GM23338 (cell line): ENCODE measurements at regions not wholly inside any gene's neighbourhood (a gene's known extent, or its start where the extent isn't known, plus 50 kb on each side); places are given as distances from the start of the nearest gene placed in this dataset.

Experiments used
- ATAC-seq: fragments of 200-7000 bp; cut with Tn5 transposase; 3 replicates; pipeline ENCODE4 v1.9.1; 2020
- DNase-seq: peaks from one replicate; pipeline ENCODE4 v3.0.0-alpha.2; 2015; ENCODE audit warnings: low spot score
- H2AFZ ChIP-seq: fragments of 200-600 bp; sonication (generic); 2 replicates; pipeline ENCODE4 v1.8.0; 2016; ENCODE audit warnings: antibody characterized with exemption, mild to moderate bottlenecking, moderate library complexity
- H3F3A ChIP-seq: fragments of 200-600 bp; sonication (generic); replicated peaks from 2 replicates; pipeline ENCODE4 v1.8.0; 2017; ENCODE audit warnings: antibody characterized with exemption, mixed run types, low read depth
- H3K27ac ChIP-seq: fragments of 200-600 bp; sonication (generic); 2 replicates; pipeline ENCODE4 v1.6.1; 2016; ENCODE audit warnings: low read depth
- H3K27me3 ChIP-seq: fragments of 200-600 bp; sonication (generic); 2 replicates; pipeline ENCODE4 v1.8.0; 2016; ENCODE audit warnings: mild to moderate bottlenecking, mixed run types, moderate library complexity; ENCODE audit not compliant: insufficient read depth
- H3K36me3 ChIP-seq: fragments of 200-600 bp; sonication (generic); 2 replicates; pipeline ENCODE4 v1.8.0; 2016; ENCODE audit warnings: mild to moderate bottlenecking; ENCODE audit not compliant: insufficient read depth
- H3K4me1 ChIP-seq: fragments of 200-600 bp; sonication (generic); 2 replicates; pipeline ENCODE4 v1.8.0; 2016; ENCODE audit warnings: mild to moderate bottlenecking, moderate library complexity; ENCODE audit not compliant: insufficient read depth
- H3K4me2 ChIP-seq: fragments of 200-600 bp; sonication (generic); 2 replicates; pipeline ENCODE4 v1.7.1; 2017; ENCODE audit warnings: mixed run types
- H3K4me3 ChIP-seq: fragments of 200-600 bp; sonication (generic); 2 replicates; pipeline ENCODE4 v1.6.1; 2016; ENCODE audit warnings: mixed run types
- H3K79me2 ChIP-seq: fragments of 200-600 bp; sonication (generic); replicated peaks from 2 replicates; pipeline ENCODE4 v1.8.0; 2017; ENCODE audit warnings: mild to moderate bottlenecking; ENCODE audit not compliant: insufficient read depth
- H3K9me2 ChIP-seq: fragments of 200-600 bp; sonication (generic); 2 replicates; pipeline ENCODE4 v1.8.0; 2017; ENCODE audit not compliant: insufficient read depth
- H4K20me1 ChIP-seq: fragments of 200-600 bp; sonication (generic); replicated peaks from 2 replicates; pipeline ENCODE4 v1.8.0; 2017; ENCODE audit warnings: mild to moderate bottlenecking; ENCODE audit not compliant: insufficient read depth
- H3K27ac Mint-ChIP-seq: 2 replicates; pipeline ENCODE4 v1.8.0; 2020; ENCODE audit warnings: inconsistent platforms, mild to moderate bottlenecking, moderate library complexity, mixed read lengths
- H3K27me3 Mint-ChIP-seq: 3 replicates; pipeline ENCODE4 v1.8.0; 2022; ENCODE audit warnings: low read depth, mild to moderate bottlenecking, moderate library complexity, mixed read lengths, inconsistent platforms; ENCODE audit not compliant: insufficient read depth, poor library complexity
- H3K36me3 Mint-ChIP-seq: 3 replicates; pipeline ENCODE4 v1.8.0; 2021; ENCODE audit warnings: low read depth, mild to moderate bottlenecking, inconsistent platforms, moderate library complexity, mixed read lengths
- H3K4me1 Mint-ChIP-seq: 3 replicates; pipeline ENCODE4 v1.8.0; 2020; ENCODE audit warnings: mild to moderate bottlenecking, inconsistent platforms, mixed read lengths
- H3K4me3 Mint-ChIP-seq: 3 replicates; pipeline ENCODE4 v1.8.0; 2021; ENCODE audit warnings: moderate library complexity, mild to moderate bottlenecking, inconsistent platforms, mixed read lengths
- H3K9me3 Mint-ChIP-seq: 3 replicates; pipeline ENCODE4 v1.8.0; 2020; ENCODE audit warnings: moderate library complexity, mild to moderate bottlenecking, inconsistent platforms, mixed read lengths
- EZH2 ChIP-seq: fragments of 200-600 bp; sonication (generic); IDR thresholded peaks from one replicate; pipeline ENCODE4 v1.8.0; 2017; ENCODE audit warnings: antibody characterized with exemption, mild to moderate bottlenecking, low read depth; ENCODE audit not compliant: unreplicated experiment
- EZH2phosphoT487 ChIP-seq: fragments of 200-600 bp; sonication (generic); IDR thresholded peaks from one replicate; pipeline ENCODE4 v1.8.1; 2018; ENCODE audit warnings: antibody characterized with exemption; ENCODE audit not compliant: unreplicated experiment
- POLR2AphosphoS5 ChIP-seq: IDR thresholded peaks from 2 replicates; pipeline ENCODE4 v1.6.1; 2016; ENCODE audit warnings: antibody characterized with exemption, low read depth
- STAT1 ChIP-seq: IDR thresholded peaks from one replicate; pipeline ENCODE4 v1.6.1; 2016; ENCODE audit warnings: antibody characterized with exemption; ENCODE audit not compliant: unreplicated experiment
- ZNF114 ChIP-seq: fragments of 250-450 bp; sonication (Bioruptor Pico); IDR thresholded peaks from 2 replicates; pipeline ENCODE4 v1.5.0; 2020; ENCODE audit warnings: mild to moderate bottlenecking, moderate library complexity
- ZNF331 ChIP-seq: fragments of 250-450 bp; sonication (Bioruptor Pico); IDR thresholded peaks from 2 replicates; pipeline ENCODE4 v1.5.0; 2020; ENCODE audit warnings: low read depth, mild to moderate bottlenecking, moderate library complexity
- TF ChIP-seq, protein P1 (sequence below): IDR thresholded peaks from one replicate; pipeline ENCODE4 v1.6.1; 2018; ENCODE audit warnings: antibody characterized with exemption; ENCODE audit not compliant: unreplicated experiment
- TF ChIP-seq, protein P2 (sequence below): fragments of 250-450 bp; sonication (Bioruptor Pico); IDR thresholded peaks from 2 replicates; pipeline ENCODE4 v1.5.0; 2020; ENCODE audit warnings: mild to moderate bottlenecking, moderate library complexity
- TF ChIP-seq, protein P3 (sequence below): IDR thresholded peaks from 2 replicates; pipeline ENCODE4 v1.6.1; 2016; ENCODE audit warnings: antibody characterized with exemption
- TF ChIP-seq, protein P4 (sequence below), 2 experiments: fragments of 200-600 bp in 1 of 2; sonication (generic) in 1 of 2; conservative IDR thresholded peaks; 2 replicates each; pipeline versions ENCODE4 v1.5.1 to v1.6.1; 2016 to 2017; ENCODE audit warnings: antibody characterized with exemption in 2 of 2, low read depth in 2 of 2, mild to moderate bottlenecking in 2 of 2, moderate library complexity in 1 of 2

DNA sequence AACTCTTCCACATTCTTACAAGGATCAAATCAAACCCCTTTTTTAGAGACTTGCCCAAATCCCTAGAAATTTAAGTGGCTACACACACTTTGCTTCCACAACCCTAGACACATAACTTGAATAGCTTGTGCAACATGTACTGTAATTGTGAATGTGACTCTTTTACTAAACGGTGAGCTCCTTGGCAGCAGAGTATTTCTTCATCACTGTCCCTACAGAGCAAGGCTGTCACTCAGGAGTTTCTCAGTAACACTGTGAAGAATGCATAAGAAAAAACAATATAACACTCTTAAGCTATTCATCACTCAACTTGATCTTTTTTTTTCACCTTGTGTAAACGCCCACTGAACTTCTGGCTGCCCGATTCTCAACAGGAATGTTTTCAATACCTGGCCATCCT, 53.8 kb upstream of the ADAMTS18 start:
- Mint-ChIP-seq H3K4me1 (no peaks in the 10 kb centered on the region), H3K9me3 (no peaks in the 10 kb centered on the region; the same call in 2 of the 3 replicates), H3K4me3 (no peak overlapping the region), H3K36me3 (no peaks in the 10 kb centered on the region), H3K27me3 (peaks cover 4% of the 10 kb centered on the region), H3K27ac (no peak overlapping the region)
- Histone ChIP-seq H4K20me1 (no peaks in the 10 kb centered on the region; the same call in 1 of the 2 replicates), H3K4me2 (no peak overlapping the region), H3K4me1 (no peaks in the 10 kb centered on the region), H3K27me3 (no peaks in the 10 kb centered on the region), H3K4me3 (no peak overlapping the region), H3K9me2 (0 out of 2 replicates have a peak, but pooled peaks cover 3% of the 10 kb centered on the region), H2AFZ (0 out of 2 replicates have a peak overlapping the region, but pooled peaks have one; percentile 48), H3K27ac (no peak overlapping the region), H3K36me3 (no peaks in the 10 kb centered on the region), H3F3A (no peaks in the 10 kb centered on the region), H3K79me2 (no peaks in the 10 kb centered on the region)
- ATAC-seq = no peak
- DNase-seq = no peak
- TF ChIP-seq, protein P1, sequence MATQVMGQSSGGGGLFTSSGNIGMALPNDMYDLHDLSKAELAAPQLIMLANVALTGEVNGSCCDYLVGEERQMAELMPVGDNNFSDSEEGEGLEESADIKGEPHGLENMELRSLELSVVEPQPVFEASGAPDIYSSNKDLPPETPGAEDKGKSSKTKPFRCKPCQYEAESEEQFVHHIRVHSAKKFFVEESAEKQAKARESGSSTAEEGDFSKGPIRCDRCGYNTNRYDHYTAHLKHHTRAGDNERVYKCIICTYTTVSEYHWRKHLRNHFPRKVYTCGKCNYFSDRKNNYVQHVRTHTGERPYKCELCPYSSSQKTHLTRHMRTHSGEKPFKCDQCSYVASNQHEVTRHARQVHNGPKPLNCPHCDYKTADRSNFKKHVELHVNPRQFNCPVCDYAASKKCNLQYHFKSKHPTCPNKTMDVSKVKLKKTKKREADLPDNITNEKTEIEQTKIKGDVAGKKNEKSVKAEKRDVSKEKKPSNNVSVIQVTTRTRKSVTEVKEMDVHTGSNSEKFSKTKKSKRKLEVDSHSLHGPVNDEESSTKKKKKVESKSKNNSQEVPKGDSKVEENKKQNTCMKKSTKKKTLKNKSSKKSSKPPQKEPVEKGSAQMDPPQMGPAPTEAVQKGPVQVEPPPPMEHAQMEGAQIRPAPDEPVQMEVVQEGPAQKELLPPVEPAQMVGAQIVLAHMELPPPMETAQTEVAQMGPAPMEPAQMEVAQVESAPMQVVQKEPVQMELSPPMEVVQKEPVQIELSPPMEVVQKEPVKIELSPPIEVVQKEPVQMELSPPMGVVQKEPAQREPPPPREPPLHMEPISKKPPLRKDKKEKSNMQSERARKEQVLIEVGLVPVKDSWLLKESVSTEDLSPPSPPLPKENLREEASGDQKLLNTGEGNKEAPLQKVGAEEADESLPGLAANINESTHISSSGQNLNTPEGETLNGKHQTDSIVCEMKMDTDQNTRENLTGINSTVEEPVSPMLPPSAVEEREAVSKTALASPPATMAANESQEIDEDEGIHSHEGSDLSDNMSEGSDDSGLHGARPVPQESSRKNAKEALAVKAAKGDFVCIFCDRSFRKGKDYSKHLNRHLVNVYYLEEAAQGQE = no peak
- TF ChIP-seq EZH2 = no peak
- TF ChIP-seq EZH2phosphoT487 = no peak
- TF ChIP-seq POLR2AphosphoS5 = no peak
- TF ChIP-seq, protein P2, sequence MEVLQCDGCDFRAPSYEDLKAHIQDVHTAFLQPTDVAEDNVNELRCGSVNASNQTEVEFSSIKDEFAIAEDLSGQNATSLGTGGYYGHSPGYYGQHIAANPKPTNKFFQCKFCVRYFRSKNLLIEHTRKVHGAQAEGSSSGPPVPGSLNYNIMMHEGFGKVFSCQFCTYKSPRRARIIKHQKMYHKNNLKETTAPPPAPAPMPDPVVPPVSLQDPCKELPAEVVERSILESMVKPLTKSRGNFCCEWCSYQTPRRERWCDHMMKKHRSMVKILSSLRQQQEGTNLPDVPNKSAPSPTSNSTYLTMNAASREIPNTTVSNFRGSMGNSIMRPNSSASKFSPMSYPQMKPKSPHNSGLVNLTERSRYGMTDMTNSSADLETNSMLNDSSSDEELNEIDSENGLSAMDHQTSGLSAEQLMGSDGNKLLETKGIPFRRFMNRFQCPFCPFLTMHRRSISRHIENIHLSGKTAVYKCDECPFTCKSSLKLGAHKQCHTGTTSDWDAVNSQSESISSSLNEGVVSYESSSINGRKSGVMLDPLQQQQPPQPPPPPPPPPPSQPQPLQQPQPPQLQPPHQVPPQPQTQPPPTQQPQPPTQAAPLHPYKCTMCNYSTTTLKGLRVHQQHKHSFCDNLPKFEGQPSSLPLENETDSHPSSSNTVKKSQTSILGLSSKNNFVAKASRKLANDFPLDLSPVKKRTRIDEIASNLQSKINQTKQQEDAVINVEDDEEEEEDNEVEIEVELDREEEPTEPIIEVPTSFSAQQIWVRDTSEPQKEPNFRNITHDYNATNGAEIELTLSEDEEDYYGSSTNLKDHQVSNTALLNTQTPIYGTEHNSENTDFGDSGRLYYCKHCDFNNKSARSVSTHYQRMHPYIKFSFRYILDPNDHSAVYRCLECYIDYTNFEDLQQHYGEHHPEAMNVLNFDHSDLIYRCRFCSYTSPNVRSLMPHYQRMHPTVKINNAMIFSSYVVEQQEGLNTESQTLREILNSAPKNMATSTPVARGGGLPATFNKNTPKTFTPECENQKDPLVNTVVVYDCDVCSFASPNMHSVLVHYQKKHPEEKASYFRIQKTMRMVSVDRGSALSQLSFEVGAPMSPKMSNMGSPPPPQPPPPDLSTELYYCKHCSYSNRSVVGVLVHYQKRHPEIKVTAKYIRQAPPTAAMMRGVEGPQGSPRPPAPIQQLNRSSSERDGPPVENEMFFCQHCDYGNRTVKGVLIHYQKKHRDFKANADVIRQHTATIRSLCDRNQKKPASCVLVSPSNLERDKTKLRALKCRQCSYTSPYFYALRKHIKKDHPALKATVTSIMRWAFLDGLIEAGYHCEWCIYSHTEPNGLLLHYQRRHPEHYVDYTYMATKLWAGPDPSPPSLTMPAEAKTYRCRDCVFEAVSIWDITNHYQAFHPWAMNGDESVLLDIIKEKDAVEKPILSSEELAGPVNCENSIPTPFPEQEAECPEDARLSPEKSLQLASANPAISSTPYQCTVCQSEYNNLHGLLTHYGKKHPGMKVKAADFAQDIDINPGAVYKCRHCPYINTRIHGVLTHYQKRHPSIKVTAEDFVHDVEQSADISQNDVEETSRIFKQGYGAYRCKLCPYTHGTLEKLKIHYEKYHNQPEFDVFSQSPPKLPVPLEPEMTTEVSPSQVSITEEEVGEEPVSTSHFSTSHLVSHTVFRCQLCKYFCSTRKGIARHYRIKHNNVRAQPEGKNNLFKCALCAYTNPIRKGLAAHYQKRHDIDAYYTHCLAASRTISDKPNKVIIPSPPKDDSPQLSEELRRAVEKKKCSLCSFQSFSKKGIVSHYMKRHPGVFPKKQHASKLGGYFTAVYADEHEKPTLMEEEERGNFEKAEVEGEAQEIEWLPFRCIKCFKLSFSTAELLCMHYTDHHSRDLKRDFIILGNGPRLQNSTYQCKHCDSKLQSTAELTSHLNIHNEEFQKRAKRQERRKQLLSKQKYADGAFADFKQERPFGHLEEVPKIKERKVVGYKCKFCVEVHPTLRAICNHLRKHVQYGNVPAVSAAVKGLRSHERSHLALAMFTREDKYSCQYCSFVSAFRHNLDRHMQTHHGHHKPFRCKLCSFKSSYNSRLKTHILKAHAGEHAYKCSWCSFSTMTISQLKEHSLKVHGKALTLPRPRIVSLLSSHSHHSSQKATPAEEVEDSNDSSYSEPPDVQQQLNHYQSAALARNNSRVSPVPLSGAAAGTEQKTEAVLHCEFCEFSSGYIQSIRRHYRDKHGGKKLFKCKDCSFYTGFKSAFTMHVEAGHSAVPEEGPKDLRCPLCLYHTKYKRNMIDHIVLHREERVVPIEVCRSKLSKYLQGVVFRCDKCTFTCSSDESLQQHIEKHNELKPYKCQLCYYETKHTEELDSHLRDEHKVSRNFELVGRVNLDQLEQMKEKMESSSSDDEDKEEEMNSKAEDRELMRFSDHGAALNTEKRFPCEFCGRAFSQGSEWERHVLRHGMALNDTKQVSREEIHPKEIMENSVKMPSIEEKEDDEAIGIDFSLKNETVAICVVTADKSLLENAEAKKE = no peak
- TF ChIP-seq ZNF331 (CRISPR knock-in tag) = no peak
- TF ChIP-seq, protein P3, sequence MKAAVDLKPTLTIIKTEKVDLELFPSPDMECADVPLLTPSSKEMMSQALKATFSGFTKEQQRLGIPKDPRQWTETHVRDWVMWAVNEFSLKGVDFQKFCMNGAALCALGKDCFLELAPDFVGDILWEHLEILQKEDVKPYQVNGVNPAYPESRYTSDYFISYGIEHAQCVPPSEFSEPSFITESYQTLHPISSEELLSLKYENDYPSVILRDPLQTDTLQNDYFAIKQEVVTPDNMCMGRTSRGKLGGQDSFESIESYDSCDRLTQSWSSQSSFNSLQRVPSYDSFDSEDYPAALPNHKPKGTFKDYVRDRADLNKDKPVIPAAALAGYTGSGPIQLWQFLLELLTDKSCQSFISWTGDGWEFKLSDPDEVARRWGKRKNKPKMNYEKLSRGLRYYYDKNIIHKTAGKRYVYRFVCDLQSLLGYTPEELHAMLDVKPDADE = no peak
- TF ChIP-seq STAT1 = no peak
- TF ChIP-seq, protein P4, sequence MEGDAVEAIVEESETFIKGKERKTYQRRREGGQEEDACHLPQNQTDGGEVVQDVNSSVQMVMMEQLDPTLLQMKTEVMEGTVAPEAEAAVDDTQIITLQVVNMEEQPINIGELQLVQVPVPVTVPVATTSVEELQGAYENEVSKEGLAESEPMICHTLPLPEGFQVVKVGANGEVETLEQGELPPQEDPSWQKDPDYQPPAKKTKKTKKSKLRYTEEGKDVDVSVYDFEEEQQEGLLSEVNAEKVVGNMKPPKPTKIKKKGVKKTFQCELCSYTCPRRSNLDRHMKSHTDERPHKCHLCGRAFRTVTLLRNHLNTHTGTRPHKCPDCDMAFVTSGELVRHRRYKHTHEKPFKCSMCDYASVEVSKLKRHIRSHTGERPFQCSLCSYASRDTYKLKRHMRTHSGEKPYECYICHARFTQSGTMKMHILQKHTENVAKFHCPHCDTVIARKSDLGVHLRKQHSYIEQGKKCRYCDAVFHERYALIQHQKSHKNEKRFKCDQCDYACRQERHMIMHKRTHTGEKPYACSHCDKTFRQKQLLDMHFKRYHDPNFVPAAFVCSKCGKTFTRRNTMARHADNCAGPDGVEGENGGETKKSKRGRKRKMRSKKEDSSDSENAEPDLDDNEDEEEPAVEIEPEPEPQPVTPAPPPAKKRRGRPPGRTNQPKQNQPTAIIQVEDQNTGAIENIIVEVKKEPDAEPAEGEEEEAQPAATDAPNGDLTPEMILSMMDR (conservative IDR thresholded peaks at IDR 0.05; ENCODE audit: low read depth in 2 of 2) = no peak
- TF ChIP-seq ZNF114 (CRISPR knock-in tag) = no peak
